8988T (cell line): ENCODE measurements at regions not wholly inside any gene's neighbourhood (a gene's known extent, or its start where the extent isn't known, plus 50 kb on each side); places are given as distances from the start of the nearest gene placed in this dataset.

Experiments used
- DNase-seq: peaks from one replicate; pipeline ENCODE4 v3.0.0; 2011

DNA sequence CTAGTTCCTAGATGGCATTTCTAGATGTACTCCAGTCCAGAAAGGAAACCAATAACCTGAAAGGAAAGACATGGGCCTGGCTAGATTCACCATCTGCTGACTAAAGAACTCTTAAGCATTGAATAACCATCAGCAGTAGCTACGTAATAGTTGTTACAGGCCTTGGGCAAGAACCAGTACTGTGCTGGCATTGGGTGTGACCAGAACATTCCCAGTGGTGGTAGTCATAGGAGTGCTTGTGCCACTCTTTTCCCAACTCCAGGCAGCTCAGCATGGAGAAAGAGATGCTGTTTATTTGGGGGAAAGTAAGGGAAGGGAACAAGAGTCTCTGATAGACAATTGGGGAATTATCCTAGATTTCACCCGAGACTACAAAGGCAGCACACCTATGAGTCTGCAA, 333.3 kb downstream of the SLC16A7 start:
- no peak for DNase-seq

DNA sequence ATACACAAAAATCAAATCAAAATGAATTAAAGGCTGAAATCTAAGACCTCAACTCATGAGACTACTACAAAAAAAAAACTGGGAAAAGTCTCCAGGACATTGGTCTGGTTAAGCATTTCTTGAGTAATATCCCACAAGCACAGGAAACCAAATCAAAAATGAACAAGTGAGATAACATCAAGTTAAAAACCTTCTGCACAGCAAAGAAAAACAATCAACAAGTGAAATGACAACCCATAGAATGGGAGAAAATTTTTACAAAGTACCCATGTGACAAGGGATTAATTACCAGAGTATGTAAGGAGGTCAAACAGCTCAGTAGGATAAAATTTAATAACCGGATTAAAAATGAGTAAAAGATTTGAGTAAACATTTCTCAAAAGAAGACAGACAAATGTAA, 338.7 kb downstream of the SLC16A7 start:
- DNase-seq = no peak

DNA sequence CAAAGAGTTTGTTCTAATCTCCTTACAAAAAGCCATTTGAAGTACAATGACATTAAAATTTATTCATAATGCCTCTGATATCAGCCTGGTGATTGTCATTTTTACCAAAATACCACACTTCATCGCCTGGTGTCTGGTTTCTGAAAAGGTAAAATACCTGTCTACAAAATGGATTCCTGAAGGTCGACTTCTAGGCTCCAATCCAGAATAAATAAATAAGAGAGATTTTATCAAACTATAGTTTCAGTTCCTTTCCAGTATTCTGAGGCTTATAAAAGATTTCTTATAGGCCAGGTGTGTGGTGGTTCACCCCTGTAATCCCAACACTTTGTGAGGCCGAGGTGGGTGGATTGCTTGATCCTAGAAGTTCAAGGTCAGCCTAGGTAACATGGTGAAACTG, 340.7 kb downstream of the SLC16A7 start:
- DNase-seq = no peak

DNA sequence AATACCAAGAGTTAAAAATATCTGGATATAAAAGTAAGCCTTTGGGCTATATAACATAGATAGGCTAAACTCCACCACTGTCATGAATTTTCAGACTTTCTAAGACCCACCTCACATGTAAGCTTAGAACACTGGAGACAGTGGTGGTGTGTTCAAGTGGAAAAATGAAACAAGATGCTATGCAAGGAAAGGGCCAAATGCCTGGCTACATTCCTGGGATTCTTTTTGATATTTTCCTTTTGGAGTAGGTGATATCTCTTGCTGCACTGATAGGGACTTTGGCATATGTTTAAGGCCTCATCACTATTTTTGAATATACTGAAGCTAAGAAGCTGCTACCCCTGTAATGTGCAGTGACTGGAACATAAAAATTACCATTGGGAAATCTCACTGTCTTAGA, 341.3 kb downstream of the SLC16A7 start:
- no peak for DNase-seq

DNA sequence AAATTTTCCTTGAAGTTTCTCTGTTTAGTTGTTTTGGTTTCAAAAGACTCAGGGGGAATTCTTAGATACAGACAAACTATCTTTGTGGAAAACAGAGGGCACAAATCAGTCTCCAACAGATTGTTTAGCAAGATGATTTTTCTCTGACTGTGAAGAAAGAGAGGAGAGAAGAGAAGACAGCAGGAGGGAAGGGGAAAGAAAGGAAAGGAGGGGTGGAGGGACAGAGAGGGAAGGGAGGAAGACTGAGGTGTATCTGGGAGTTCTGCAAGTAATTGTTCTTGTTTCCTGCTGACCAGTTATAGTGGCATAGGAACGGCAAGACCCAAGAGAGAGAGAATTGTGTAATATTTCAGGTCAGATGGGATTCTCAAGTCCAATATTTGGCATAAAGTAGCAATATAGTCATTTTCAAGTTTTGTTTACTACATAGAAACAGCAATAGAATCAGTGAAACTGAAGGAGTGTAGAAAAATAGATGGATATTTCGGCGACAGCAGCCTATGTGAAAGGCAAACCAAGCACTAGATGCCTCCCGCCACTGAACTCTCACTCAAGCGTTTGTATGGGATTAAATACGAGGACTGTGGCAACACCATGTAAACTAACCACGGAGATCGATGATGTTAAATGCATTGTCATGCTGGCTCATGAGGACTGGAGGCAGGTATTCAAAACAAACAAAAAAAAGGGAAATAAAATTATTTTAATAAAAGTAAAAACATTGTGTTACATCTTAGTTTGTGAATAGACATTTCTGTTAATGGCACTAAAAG, 342.5 kb downstream of the SLC16A7 start:
- no peak for DNase-seq

DNA sequence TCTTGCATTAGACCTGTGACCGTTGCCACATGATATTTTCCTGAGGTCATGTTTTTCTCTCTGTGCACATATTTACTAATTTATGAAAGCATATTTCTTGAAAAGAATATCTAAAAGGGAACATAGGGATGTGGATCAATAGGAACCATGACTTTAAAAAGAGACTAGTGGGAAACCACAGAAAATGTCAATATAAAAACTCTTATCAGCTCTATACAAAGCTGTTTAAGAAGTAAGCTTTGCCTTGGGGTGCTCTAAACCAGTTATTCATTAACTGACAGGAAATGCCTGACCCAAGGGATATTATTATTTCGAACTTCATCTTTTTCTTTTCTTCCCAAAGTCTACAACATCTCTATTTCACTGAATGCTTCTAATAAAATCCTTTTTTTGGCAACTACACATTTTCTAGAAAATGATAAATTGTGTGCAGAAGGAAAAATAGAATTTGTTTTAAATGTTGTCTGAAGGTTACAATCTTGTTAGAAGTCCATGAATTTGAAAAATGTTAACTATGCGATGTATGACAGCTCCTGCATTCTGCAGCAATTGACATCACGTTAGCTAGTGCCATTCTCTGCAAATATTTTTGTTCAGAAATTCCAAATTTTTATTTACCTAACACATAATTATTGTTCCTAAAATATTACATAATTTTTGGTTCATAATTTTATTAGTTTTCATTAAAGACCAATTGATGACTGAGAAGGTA, 345.0 kb downstream of the SLC16A7 start:
- no peak for DNase-seq

DNA sequence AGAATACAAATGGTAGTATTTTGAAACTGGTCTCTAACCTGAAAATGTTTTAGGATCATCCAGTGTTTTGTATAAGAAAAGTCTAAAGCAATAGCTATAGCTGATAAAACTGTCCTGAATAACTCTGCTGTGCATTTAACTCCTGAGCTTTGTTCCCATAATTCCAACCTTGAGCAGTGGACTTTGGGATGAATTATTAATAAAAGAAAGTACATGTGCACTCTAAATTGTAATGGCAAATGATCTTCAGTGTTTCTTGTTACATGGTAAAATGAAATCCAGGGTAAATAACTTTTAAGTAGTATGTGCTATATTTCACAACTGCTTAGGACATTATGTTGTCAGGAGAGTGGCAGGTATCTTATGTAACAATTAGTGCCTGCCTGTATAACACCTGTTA, 345.6 kb downstream of the SLC16A7 start:
- no peak for DNase-seq

DNA sequence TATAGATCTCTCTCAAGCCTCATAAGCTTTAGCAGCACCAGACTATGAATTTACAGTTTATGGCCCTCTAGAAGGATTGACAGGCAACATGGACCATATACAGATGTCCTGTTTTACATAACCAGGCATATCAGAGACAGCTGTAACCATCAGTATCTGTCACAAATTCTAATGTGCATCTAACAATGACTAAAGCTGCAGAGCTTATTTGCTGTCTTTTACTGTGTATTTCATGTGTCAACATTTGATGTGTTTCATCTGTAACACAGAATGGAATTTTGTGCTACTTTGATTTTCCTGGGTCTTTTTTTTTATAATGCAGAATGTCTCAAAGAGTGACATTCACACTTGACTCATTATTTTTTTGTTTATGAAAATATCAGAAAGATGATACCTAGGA, 348.3 kb downstream of the SLC16A7 start:
- no peak for DNase-seq

DNA sequence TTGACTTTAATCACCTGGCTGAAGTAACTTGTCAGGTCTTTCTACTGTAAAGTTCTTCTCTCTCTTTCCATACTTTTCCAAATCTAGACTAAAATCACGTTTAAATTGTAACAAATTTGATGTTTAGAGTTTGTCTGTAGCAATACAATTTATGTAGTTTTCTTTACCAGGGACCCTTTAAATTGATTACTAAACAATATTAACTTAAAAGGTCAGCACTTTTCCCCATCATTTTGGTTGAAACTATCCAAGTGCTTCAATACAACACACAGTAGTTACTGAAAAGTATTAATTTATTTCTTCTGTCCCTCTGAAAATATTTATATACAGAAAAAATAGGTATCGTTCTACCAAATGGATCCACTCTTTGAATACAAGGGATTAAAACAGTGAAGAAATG, 350.8 kb downstream of the SLC16A7 start:
- no peak for DNase-seq

DNA sequence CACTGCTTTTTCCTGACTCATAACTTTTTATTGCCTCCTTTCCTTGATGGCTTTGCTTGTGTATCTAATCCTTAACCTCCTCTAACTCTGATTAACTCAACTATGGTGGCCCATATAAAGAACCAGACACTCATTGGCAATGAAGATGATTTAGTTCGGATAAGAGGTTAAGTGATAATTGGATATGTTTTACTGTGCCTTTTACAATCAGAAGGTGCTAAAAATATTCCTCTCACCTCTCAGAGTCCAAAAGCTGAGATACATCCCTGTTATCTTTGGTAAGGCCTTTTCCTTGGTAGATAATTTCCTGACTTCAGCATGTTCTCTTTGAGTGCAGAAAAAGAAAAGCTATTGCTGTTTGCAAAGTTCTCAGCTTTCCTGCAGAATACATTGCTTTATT, 367.7 kb downstream of the SLC16A7 start:
- DNase-seq = no peak

DNA sequence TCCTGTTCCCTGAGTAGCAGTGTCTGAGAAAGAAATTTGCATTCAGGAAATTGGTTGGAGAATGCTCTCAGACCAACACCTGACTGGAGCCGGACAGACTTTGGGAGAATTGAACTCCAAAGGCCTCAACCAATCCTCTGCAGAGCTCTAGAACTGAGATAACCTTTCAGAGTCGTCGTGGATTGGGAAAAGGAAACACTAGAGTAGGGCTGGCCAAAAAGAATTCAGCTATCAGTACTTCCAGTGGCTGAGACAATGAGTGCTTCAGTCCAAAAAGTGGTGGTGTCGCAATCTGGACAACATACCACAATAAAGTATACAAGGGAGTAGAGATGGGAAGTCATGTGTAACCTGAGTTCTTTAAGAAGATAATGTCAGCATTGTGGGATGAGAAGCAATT, 377.1 kb downstream of the SLC16A7 start:
- DNase-seq = no peak

DNA sequence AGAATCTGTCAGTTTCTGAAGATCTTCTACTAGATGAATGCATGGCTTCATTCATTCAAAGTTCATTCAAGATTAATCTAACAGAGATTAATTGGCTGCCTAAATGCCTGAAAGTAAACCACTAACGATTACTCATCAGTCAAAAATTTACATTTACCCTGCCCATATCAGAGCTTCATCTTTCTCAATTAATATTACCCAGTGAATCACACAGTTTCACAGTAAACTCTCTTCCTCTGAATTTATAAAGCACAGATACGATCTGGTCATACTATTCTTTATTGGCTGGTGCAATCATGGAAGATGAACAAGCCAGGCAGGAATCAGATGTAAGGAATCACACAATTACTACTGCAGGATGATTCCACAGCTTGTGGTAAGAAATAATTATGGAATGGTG, 377.7 kb downstream of the SLC16A7 start:
- no peak for DNase-seq

DNA sequence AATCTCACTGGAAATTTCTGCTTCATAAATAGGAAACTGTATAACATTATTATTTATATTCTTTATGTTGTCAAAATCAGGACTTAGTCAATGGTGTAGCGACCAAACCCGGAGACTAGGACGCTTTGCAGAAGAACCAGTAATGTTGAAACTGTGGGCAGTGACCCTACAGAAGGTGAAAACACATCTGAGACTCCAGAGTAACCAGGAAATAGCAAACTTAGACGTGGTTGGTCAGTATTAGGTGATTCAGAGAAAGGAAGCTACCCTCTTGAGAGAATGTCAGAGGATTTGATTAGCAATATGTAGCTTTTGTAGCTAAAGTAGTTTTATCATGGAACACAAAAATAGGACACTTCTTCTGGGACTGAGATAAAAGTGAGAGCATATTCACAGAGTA, 381.9 kb downstream of the SLC16A7 start:
- no peak for DNase-seq

DNA sequence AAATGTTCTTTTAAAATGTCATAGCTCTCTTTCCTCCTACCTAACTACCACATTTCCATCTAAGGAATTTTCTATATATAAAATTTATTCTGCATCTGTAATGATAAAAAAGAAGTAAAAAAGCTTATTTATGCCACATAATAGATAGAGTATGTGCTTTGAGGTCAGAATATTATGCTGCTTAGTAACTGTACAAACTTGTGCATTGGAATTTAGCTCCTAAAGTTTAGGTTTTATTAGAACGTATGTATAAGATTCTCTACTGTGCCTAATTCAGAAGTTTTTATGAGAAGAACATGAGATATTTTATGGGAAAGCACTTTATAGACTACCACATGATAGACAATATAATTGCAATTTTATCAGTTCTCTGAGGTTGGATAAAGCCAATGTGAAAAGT, 384.6 kb downstream of the SLC16A7 start:
- no peak for DNase-seq

DNA sequence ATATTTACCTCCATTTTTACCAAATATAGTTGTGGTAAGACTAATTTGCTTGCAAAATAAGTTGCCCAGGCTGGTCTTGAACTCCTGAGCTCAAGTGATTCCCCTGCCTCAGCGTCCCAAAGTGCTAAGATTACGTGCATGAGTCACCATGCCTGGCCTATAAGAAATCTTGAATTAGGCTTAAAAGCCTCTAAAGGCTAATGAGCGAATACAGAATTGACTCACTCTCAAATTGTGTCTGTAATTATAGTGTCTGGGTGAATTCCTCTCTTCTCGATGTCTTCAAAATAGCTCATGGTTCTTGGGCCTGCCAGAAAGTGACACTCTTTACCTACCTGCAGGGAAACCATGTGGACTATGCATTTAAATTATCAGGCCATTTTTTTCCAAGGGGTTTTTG, 403.5 kb downstream of the SLC16A7 start:
- DNase-seq = no peak

DNA sequence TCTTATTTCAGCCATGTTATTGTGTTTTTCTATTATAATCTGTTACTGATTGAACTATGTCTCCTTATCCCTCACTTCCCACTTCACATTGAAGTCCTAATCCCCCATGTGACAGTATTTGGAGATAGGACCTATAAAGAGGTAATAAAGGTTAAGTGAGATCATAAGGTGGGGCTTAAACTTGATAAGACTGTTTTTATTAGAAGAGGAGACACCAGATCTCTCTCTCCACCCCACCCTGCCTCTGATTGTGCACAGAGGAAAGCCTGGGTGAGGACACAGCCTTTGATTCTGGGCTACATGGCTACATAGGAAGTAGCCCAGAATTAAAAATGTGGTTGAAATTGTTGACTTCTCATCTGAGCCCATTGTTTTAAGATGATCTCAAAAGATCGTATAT, 414.7 kb downstream of the SLC16A7 start:
- DNase-seq = no peak

DNA sequence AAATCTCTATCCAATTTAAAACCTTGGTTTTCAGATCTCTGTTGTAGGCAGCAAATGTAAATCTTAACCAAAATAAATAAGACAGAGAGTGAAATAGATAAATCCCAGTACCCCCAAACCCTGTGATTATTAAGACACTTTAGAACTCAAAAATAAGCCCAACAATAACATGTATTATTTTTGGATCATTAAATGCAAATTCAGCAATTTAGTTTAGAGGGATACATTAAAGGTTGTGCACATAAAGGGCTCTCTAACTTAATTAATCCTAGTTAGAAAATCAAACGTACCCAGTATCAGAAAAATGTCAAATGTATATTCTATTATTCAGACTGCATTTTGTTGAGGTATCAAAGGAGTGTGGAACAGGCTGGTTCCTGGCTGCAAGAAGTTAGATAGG, 416.8 kb downstream of the SLC16A7 start:
- no peak for DNase-seq

DNA sequence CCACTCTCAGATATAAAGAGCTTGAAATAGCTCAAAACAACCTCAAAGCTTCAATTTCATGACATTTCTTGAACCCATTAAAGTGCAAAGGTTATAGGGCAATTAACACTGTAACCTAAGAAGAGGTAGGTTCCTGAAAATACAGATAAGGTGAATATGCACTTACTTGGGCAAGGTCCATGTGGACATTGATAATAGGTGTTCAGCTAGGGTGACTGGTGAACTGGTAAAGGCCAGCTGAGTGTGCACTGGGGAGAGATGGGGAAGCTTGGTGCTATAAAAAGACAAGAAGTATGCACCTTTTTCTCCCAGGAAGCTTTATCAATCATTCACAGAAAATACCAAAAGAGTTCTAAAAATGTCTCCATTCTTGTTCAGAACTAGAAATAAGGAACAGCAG, 418.6 kb downstream of the SLC16A7 start:
- no peak for DNase-seq

DNA sequence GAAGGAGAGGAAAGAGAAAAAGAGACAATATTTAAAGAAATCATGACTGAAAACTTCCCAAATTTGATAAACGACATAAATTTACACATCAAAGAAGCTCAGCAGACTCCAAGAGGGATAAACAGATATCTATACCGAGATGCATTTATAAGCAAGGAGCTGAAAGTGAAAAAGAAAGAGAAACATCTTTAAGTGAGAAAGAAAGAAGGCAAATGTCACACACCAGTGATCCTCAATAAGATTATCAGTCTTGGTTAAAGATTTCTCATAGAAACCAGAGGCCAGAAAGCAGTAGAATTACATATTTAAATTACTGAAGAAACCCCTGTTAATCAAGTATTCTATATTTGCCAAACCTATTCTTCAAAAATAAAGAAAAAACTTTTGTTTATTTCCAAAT, 424.2 kb downstream of the SLC16A7 start:
- DNase-seq = no peak

DNA sequence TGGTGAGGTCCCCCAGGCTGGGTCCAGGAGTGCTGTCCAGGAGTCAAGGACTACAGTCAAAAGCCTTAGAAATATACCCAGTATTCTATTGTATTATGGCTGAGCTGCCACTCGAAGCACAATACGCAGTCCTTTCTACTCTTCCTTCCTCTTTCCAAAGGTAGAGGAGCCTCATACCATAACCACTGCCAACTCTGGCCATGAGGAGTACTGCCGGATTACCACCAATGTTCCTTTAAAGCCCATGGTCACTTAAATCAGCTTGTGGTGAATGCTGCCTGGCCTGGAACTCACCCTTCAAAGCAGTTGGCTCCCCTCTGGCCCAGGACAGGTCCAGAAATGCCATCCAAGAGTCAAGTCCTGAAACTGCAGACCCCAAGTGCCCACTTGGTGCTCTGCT, 425.4 kb downstream of the SLC16A7 start:
- DNase-seq = no peak

DNA sequence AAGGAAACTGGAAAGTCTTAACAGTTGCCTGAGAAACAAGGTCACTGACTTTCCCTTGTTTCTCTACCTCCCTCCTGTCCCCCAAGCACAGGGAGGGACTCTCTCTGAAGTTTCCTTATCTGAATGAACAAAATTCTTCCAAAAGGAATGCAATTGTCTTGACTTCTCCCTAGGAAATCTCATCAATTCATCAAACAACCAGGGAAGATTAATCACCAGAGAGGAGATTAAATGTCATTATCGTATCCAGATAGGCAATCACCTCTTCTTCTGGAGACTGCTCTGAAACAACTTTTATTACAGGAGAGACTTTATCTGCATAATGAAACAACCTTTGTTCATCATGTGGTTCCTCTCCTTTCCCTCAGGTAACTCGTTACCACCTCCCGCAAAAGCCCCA, 431.4 kb downstream of the SLC16A7 start:
- no peak for DNase-seq

DNA sequence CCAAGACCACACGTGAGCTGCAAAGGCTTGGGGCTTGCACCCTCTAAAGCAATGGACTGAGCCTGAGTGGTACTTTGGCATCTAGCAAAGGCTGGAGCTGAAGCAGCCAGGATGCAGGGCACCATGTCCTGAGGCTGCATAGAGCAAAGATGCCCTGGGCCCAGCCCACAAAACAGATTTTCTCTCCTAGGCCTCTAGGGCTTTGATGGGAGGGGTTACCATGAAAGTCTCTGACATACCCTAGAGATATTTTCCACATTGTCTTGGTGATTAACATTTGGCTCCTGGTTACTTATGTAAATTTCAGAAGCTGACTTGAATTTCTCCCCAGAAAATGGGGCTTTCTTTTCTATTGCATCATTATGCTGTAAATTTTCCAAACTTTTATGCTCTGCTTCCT, 438.3 kb downstream of the SLC16A7 start:
- DNase-seq = no peak

DNA sequence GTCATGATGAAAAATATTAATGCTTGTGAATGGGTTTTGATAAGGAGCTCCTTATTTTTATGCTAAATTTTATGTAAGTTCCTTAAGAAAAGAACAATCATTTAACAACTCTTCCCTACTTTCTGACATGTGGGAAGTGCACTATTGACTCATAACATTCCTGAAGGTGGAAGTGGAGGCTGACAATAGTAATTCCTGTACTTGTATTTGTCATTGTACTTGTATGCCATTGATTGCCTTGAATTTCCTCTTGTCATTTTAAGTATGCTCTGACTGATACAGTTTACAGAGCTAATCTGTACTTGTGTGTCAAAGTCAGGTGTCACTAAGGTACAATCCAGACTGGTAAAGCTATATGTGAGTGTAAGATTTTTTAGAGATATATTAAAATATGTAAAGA, 440.0 kb downstream of the SLC16A7 start:
- peak; percentile 6 for DNase-seq

DNA sequence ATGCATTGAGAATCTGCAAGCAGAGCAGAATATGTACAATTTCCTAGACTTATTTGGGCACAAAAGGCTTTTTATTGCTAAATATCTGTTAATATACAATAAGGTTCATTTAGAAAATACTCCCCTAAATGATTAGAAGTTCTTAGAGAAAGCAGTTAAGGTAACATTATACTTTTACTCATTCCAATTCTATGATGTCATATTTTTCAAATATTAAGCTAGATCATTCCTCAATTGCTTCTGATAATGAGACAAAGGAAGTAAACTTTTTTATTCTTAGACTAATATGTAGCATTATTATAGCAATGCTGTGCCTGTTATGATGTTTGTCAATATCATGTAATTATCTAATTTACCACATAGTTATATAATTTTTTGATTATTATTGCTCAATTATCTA, 447.0 kb downstream of the SLC16A7 start:
- DNase-seq = no peak

DNA sequence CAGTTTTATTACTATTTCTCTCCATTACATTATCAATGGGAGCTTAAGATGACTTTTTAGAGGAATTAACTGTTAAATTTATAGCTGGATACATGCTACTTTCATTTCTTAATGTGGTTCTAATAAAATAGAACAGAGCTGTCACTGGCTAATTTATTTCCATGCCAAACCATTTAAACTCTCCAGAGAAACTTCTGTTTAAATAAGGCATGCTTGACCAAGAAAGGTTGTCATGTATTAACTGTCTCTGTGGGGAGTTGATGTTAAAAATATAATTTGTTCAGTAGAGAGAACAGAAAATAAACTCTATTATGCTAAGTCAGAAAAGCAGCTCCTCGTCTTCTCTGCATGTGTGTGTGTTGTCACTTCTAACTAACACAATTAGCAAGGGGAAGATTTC, 447.4 kb downstream of the SLC16A7 start:
- no peak for DNase-seq
